ENCODE measurements at regions not wholly inside any gene's neighbourhood (a gene's known extent, or its start where the extent isn't known, plus 50 kb on each side); places are given as distances from the start of the nearest gene placed in this dataset.
A peak's percentile ranks its signal among the peaks of the same experiment; 100 is the strongest.

- Histone ChIP-seq H3K79me2 (ENCODE audit: control insufficient read depth, insufficient read depth, low read length, poor library complexity) (no peaks in the 10 kb centered on the region), H3K4me2 (ENCODE audit: low read length) (no peak overlapping the region), H2BK5ac (ENCODE audit: low read depth, low read length, poor library complexity) (no peak overlapping the region), H3K27ac (ENCODE audit: low read depth, low read length) (no peak overlapping the region), H4K91ac (ENCODE audit: low read depth, low read length) (no peak overlapping the region), H3K23ac (ENCODE audit: low read length) (no peak overlapping the region), H2AFZ (ENCODE audit: insufficient read depth, low read length, poor library complexity) (no peak overlapping the region), H2AK5ac (ENCODE audit: low read length) (no peak overlapping the region), H3K9me3 (ENCODE audit: insufficient read depth, low read depth, low read length) (no peaks in the 10 kb centered on the region), H3K36me3 (ENCODE audit: control insufficient read depth in 1 of 2, insufficient read depth in 2 of 2, low read length in 2 of 2) (peaks cover 0 to 4% of the 10 kb centered on the region in 2 experiments), H2BK120ac (ENCODE audit: insufficient read depth, low read length, poor library complexity) (no peak overlapping the region), H3K18ac (ENCODE audit: low read length) (no peak overlapping the region), H3K27me3 (ENCODE audit: insufficient read depth, low read length) (no peaks in the 10 kb centered on the region), H2BK12ac (ENCODE audit: low read length) (no peak overlapping the region), H3K4me3 (ENCODE audit: low read depth, low read length) (no peak overlapping the region), H3K4ac (ENCODE audit: low read depth, low read length) (no peak overlapping the region), H3K4me1 (ENCODE audit: control insufficient read depth in 1 of 2, insufficient read depth in 2 of 2, low read length in 2 of 2) (no peaks in the 10 kb centered on the region), H3K79me1 (ENCODE audit: low read length) (no peaks in the 10 kb centered on the region), H4K12ac (ENCODE audit: low read depth, low read length) (no peak overlapping the region), H3K14ac (ENCODE audit: low read length) (no peak overlapping the region), H3K9ac (ENCODE audit: low read length) (no peak overlapping the region), H4K8ac (ENCODE audit: low read depth, low read length) (no peak overlapping the region)
- no peak for DNase-seq
- WGBS (ENCODE audit: extremely low coverage, insufficient coverage, insufficient read length) = no CpG with 5 or more reads among the region's 1 CpG
Observed at GRCh38 chr14:71534506-71534905, 397.7 kb upstream of the RGS6 start.

- Histone ChIP-seq H3K18ac (ENCODE audit: low read length) (no peak overlapping the region), H3K27ac (ENCODE audit: low read depth, low read length) (no peak overlapping the region), H2BK5ac (ENCODE audit: low read depth, low read length, poor library complexity) (no peak overlapping the region), H4K12ac (ENCODE audit: low read depth, low read length) (no peak overlapping the region), H3K79me2 (ENCODE audit: control insufficient read depth, insufficient read depth, low read length, poor library complexity) (no peaks in the 10 kb centered on the region), H3K36me3 (ENCODE audit: control insufficient read depth in 1 of 2, insufficient read depth in 2 of 2, low read length in 2 of 2) (peaks cover 0 to 2% of the 10 kb centered on the region in 2 experiments), H3K9me3 (ENCODE audit: insufficient read depth, low read depth, low read length) (no peaks in the 10 kb centered on the region), H4K8ac (ENCODE audit: low read depth, low read length) (no peak overlapping the region), H3K23ac (ENCODE audit: low read length) (no peak overlapping the region), H2BK12ac (ENCODE audit: low read length) (no peak overlapping the region), H3K4me2 (ENCODE audit: low read length) (no peak overlapping the region), H2BK120ac (ENCODE audit: insufficient read depth, low read length, poor library complexity) (no peak overlapping the region), H3K14ac (ENCODE audit: low read length) (no peak overlapping the region), H2AFZ (ENCODE audit: insufficient read depth, low read length, poor library complexity) (no peak overlapping the region), H3K4me3 (ENCODE audit: low read depth, low read length) (no peak overlapping the region), H2AK5ac (ENCODE audit: low read length) (no peak overlapping the region), H3K4me1 (ENCODE audit: control insufficient read depth in 1 of 2, insufficient read depth in 2 of 2, low read length in 2 of 2) (no peaks in the 10 kb centered on the region), H3K27me3 (ENCODE audit: insufficient read depth, low read length) (no peaks in the 10 kb centered on the region), H3K79me1 (ENCODE audit: low read length) (no peaks in the 10 kb centered on the region), H4K91ac (ENCODE audit: low read depth, low read length) (no peak overlapping the region), H3K9ac (ENCODE audit: low read length) (no peak overlapping the region), H3K4ac (ENCODE audit: low read depth, low read length) (no peak overlapping the region)
- WGBS (ENCODE audit: extremely low coverage, insufficient coverage, insufficient read length) = no CpG with 5 or more reads among the region's 2 CpGs
- DNase-seq = no peak
Observed at GRCh38 chr14:71536015-71536740, 396.1 kb upstream of the RGS6 start.

GRCh38 chr14:71536927-71537772, 395.1 kb upstream of the RGS6 start:
- Histone ChIP-seq H2BK120ac (ENCODE audit: insufficient read depth, low read length, poor library complexity) (no peak overlapping the region), H2BK12ac (ENCODE audit: low read length) (no peak overlapping the region), H2AFZ (ENCODE audit: insufficient read depth, low read length, poor library complexity) (no peak overlapping the region), H3K4ac (ENCODE audit: low read depth, low read length) (no peak overlapping the region), H3K18ac (ENCODE audit: low read length) (no peak overlapping the region), H3K4me1 (ENCODE audit: control insufficient read depth in 1 of 2, insufficient read depth in 2 of 2, low read length in 2 of 2) (no peaks in the 10 kb centered on the region), H3K9me3 (ENCODE audit: insufficient read depth, low read depth, low read length) (no peaks in the 10 kb centered on the region), H4K8ac (ENCODE audit: low read depth, low read length) (no peak overlapping the region), H3K9ac (ENCODE audit: low read length) (no peak overlapping the region), H3K36me3 (ENCODE audit: control insufficient read depth in 1 of 2, insufficient read depth in 2 of 2, low read length in 2 of 2) (peaks cover 0 to 2% of the 10 kb centered on the region in 2 experiments), H3K27ac (ENCODE audit: low read depth, low read length) (no peak overlapping the region), H3K79me1 (ENCODE audit: low read length) (no peaks in the 10 kb centered on the region), H3K79me2 (ENCODE audit: control insufficient read depth, insufficient read depth, low read length, poor library complexity) (no peaks in the 10 kb centered on the region), H4K12ac (ENCODE audit: low read depth, low read length) (no peak overlapping the region), H2BK5ac (ENCODE audit: low read depth, low read length, poor library complexity) (no peak overlapping the region), H3K4me2 (ENCODE audit: low read length) (no peak overlapping the region), H3K14ac (ENCODE audit: low read length) (no peak overlapping the region), H4K91ac (ENCODE audit: low read depth, low read length) (no peak overlapping the region), H3K27me3 (ENCODE audit: insufficient read depth, low read length) (no peaks in the 10 kb centered on the region), H3K23ac (ENCODE audit: low read length) (no peak overlapping the region), H2AK5ac (ENCODE audit: low read length) (no peak overlapping the region), H3K4me3 (ENCODE audit: low read depth, low read length) (no peak overlapping the region)
- WGBS (ENCODE audit: extremely low coverage, insufficient coverage, insufficient read length) = no CpG with 5 or more reads among the region's 9 CpGs
- DNase-seq = no peak

GRCh38 chr14:71538288-71538687, 393.9 kb upstream of the RGS6 start:
- Histone ChIP-seq H2AK5ac (ENCODE audit: low read length) (no peak overlapping the region), H4K8ac (ENCODE audit: low read depth, low read length) (no peak overlapping the region), H3K27ac (ENCODE audit: low read depth, low read length) (no peak overlapping the region), H3K14ac (ENCODE audit: low read length) (no peak overlapping the region), H3K4me3 (ENCODE audit: low read depth, low read length) (no peak overlapping the region), H3K18ac (ENCODE audit: low read length) (no peak overlapping the region), H2BK120ac (ENCODE audit: insufficient read depth, low read length, poor library complexity) (no peak overlapping the region), H3K9ac (ENCODE audit: low read length) (no peak overlapping the region), H3K4me1 (ENCODE audit: control insufficient read depth in 1 of 2, insufficient read depth in 2 of 2, low read length in 2 of 2) (no peaks in the 10 kb centered on the region), H3K4me2 (ENCODE audit: low read length) (no peak overlapping the region), H2AFZ (ENCODE audit: insufficient read depth, low read length, poor library complexity) (no peak overlapping the region), H3K79me2 (ENCODE audit: control insufficient read depth, insufficient read depth, low read length, poor library complexity) (no peaks in the 10 kb centered on the region), H4K91ac (ENCODE audit: low read depth, low read length) (no peak overlapping the region), H4K12ac (ENCODE audit: low read depth, low read length) (no peak overlapping the region), H3K23ac (ENCODE audit: low read length) (peak overlapping the region; percentile 33), H3K36me3 (ENCODE audit: control insufficient read depth in 1 of 2, insufficient read depth in 2 of 2, low read length in 2 of 2) (peaks cover 0 to 2% of the 10 kb centered on the region in 2 experiments), H3K27me3 (ENCODE audit: insufficient read depth, low read length) (no peaks in the 10 kb centered on the region), H2BK5ac (ENCODE audit: low read depth, low read length, poor library complexity) (no peak overlapping the region), H3K79me1 (ENCODE audit: low read length) (no peaks in the 10 kb centered on the region), H2BK12ac (ENCODE audit: low read length) (no peak overlapping the region), H3K9me3 (ENCODE audit: insufficient read depth, low read depth, low read length) (no peaks in the 10 kb centered on the region), H3K4ac (ENCODE audit: low read depth, low read length) (no peak overlapping the region)
- no CpG with 5 or more reads among the region's 4 CpGs for WGBS (ENCODE audit: extremely low coverage, insufficient coverage, insufficient read length)
- no peak for DNase-seq
